Natural killer cell (primary cell): ENCODE measurements at regions not wholly inside any gene's neighbourhood (a gene's known extent, or its start where the extent isn't known, plus 50 kb on each side); places are given as distances from the start of the nearest gene placed in this dataset.

Source experiments
- ATAC-seq, 3 donors: fragments of 150-1000 bp in 2 of 3; fragments of 200-7000 bp in 1 of 3; cut with Tn5 transposase; 1 replicate in 1 of 3; 2 replicates in 2 of 3; pipeline ENCODE4 v1.10.0; 2021; ENCODE audit warnings: mild to moderate bottlenecking in 2 of 3, moderate library complexity in 2 of 3
- DNase-seq, 2 donors: peaks; one replicate each; pipeline versions ENCODE4 v3.0.0 to v3.0.0-alpha.2; 2013 to 2021; ENCODE audit warnings: mixed read lengths in 1 of 2
- H3K27ac ChIP-seq: one replicate; pipeline ENCODE4 v1.5.1; 2013; ENCODE audit warnings: mild to moderate bottlenecking, low read length
- H3K27me3 ChIP-seq: one replicate; pipeline ENCODE4 v1.6.1; 2013; ENCODE audit warnings: low read length; ENCODE audit not compliant: control insufficient read depth, insufficient read depth
- H3K36me3 ChIP-seq: one replicate; pipeline ENCODE4 v1.6.1; 2013; ENCODE audit warnings: low read length; ENCODE audit not compliant: control insufficient read depth, insufficient read depth
- H3K4me1 ChIP-seq: one replicate; pipeline ENCODE4 v1.6.1; 2013; ENCODE audit warnings: low read length; ENCODE audit not compliant: control insufficient read depth, insufficient read depth
- H3K4me3 ChIP-seq: one replicate; pipeline ENCODE4 v1.5.1; 2013; ENCODE audit warnings: low read length
- H3K9me3 ChIP-seq: one replicate; pipeline ENCODE4 v1.6.1; 2013; ENCODE audit warnings: low read length; ENCODE audit not compliant: control insufficient read depth, insufficient read depth
- H3K27ac Mint-ChIP-seq, 2 donors: one replicate each; pipeline ENCODE4 v1.8.0; 2022; ENCODE audit warnings: mild to moderate bottlenecking in 2 of 2, mixed read lengths in 2 of 2, moderate library complexity in 1 of 2
- H3K27me3 Mint-ChIP-seq, 2 donors: one replicate each; pipeline ENCODE4 v1.8.0; 2022; ENCODE audit warnings: low read depth in 2 of 2, mixed read lengths in 2 of 2
- H3K36me3 Mint-ChIP-seq: one replicate; pipeline ENCODE4 v1.8.0; 2022; ENCODE audit warnings: mixed read lengths
- H3K4me1 Mint-ChIP-seq, 2 donors: one replicate each; pipeline ENCODE4 v1.8.0; 2022; ENCODE audit warnings: mixed read lengths in 2 of 2
- H3K4me3 Mint-ChIP-seq: one replicate; pipeline ENCODE4 v1.8.0; 2022; ENCODE audit warnings: mild to moderate bottlenecking, moderate library complexity, mixed read lengths
- H3K9me3 Mint-ChIP-seq, 2 donors: one replicate each; pipeline ENCODE4 v1.8.0; 2022; ENCODE audit warnings: mixed read lengths in 2 of 2
- CTCF ChIP-seq: fragments of 200-600 bp; IDR thresholded peaks from one replicate; pipeline ENCODE4 v1.8.0; 2022; ENCODE audit warnings: antibody characterized with exemption
- WGBS: methylation state at CpG from one replicate; pipeline ENCODE4 v1.1.7; 2013; ENCODE audit warnings: missing lambda C conversion rate; ENCODE audit not compliant: insufficient coverage; 5-methylcytosine and 5-hydroxymethylcytosine counted together
- intact Hi-C: fragments of 100-400 bp; cut with micrococcal nuclease; formaldehyde crosslinking; loops from one replicate; pipeline ENCODE4 v1.14.2; 2022

DNA sequence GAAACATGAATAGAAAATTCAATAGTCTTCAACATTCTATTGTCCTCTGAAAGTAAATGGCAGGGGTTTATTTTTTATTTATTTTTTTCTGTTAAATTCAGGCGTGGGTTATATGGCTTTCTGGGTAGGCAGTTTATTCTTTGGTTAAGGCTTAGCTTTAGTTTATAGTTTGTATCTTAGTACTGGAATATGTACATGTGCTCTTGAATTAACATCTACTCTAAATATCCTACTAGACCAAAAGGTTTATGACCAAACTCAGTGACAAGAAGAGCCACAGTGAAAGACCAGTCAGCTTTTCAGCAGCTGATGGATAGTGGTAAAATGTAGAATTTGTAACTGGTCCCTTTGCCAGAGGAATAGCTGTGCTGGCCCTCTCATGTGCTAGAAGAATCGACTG lies 62.0 kb upstream of the DAB2 start:
- H3K27ac Mint-ChIP-seq, result no peak overlapping the region
- H3K27me3 ChIP-seq, result no peaks in the 10 kb centered on the region
- 75% methylated on average over 1 of the region's 2 CpGs for WGBS
- DNase-seq (no peak), ATAC-seq (no peak)
- peaks cover 0 to 9% of the 10 kb centered on the region in 2 donors for H3K9me3 Mint-ChIP-seq
- H3K36me3 Mint-ChIP-seq, result peaks cover 9% of the 10 kb centered on the region
- peaks cover 4% of the 10 kb centered on the region for H3K9me3 ChIP-seq
- TF ChIP-seq CTCF, result no peak
- no peak overlapping the region for H3K4me3 ChIP-seq
- no peaks in the 10 kb centered on the region for H3K4me1 Mint-ChIP-seq
- H3K27me3 Mint-ChIP-seq, result no peaks in the 10 kb centered on the region
- no peak overlapping the region for H3K27ac ChIP-seq
- intact Hi-C loops, result no loop called here
- H3K4me1 ChIP-seq, result no peaks in the 10 kb centered on the region
- no peak overlapping the region for H3K4me3 Mint-ChIP-seq
- H3K36me3 ChIP-seq, result no peaks in the 10 kb centered on the region

DNA sequence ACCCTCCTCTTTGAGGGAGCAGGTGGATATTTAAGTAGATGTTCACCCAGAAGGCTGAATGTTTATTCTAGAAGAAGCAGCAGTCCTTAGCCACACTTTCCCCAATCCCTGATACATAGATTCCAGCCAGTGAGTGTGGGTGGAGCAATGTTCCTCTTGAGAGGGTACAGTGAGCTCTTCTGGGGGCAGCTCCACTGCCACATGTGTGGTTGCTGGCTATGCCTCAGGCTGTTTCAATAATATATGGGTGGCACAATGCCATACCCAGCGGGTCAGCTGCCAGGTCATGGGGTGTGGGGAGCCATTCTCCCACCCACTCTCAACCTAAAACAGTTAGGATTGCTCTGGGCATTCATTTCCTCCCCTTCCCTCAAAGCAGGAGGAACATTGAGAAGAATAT lies 61.6 kb upstream of the DAB2 start:
- Mint-ChIP-seq H3K27ac (no peak overlapping the region), H3K9me3 (peaks cover 0 to 9% of the 10 kb centered on the region in 2 donors), H3K36me3 (peaks cover 9% of the 10 kb centered on the region), H3K4me3 (no peak overlapping the region), H3K4me1 (no peaks in the 10 kb centered on the region), H3K27me3 (no peaks in the 10 kb centered on the region)
- no peaks in the 10 kb centered on the region for H3K36me3 ChIP-seq
- no peak overlapping the region for H3K27ac ChIP-seq
- DNase-seq (no peak), ATAC-seq (no peak)
- no peak overlapping the region for H3K4me3 ChIP-seq
- no CpG with 5 or more reads among the region's 1 CpG for whole genome bisulfite sequencing
- TF ChIP-seq CTCF, result no peak
- H3K27me3 ChIP-seq, result no peaks in the 10 kb centered on the region
- intact Hi-C loops, result no loop called here
- H3K4me1 ChIP-seq, result no peaks in the 10 kb centered on the region
- peaks cover 4% of the 10 kb centered on the region for H3K9me3 ChIP-seq

GRCh38 chr5:39485079-39485478 lies 60.3 kb upstream of the DAB2 start:
- Mint-ChIP-seq H3K4me3 (no peak overlapping the region), H3K4me1 (no peaks in the 10 kb centered on the region), H3K27me3 (no peaks in the 10 kb centered on the region), H3K9me3 (peaks cover 0 to 3% of the 10 kb centered on the region in 2 donors), H3K27ac (no peak overlapping the region), H3K36me3 (peaks cover 7% of the 10 kb centered on the region)
- Histone ChIP-seq H3K27ac (no peak overlapping the region), H3K9me3 (peaks cover 4% of the 10 kb centered on the region), H3K27me3 (peaks cover 3% of the 10 kb centered on the region), H3K4me1 (no peaks in the 10 kb centered on the region), H3K4me3 (no peak overlapping the region), H3K36me3 (no peaks in the 10 kb centered on the region)
- intact Hi-C loops, result no loop called here
- no peak for TF ChIP-seq CTCF
- WGBS, result 91% methylated on average over 1 of the region's 2 CpGs
- no peak for ATAC-seq
- DNase-seq, result no peak

- H3K4me1 Mint-ChIP-seq, result no peaks in the 10 kb centered on the region
- Histone ChIP-seq H3K27me3 (peaks cover 3% of the 10 kb centered on the region), H3K27ac (no peak overlapping the region), H3K4me3 (no peak overlapping the region), H3K9me3 (peaks cover 4% of the 10 kb centered on the region), H3K4me1 (no peaks in the 10 kb centered on the region), H3K36me3 (no peaks in the 10 kb centered on the region)
- H3K27me3 Mint-ChIP-seq, result no peaks in the 10 kb centered on the region
- no peak for DNase-seq
- peaks cover 3% of the 10 kb centered on the region for H3K36me3 Mint-ChIP-seq
- no peak for ATAC-seq
- no CpG with 5 or more reads among the region's 1 CpG for WGBS
- intact Hi-C loops, result no loop called here
- no peak overlapping the region for H3K27ac Mint-ChIP-seq
- H3K4me3 Mint-ChIP-seq, result no peak overlapping the region
- no peak for TF ChIP-seq CTCF
- H3K9me3 Mint-ChIP-seq, result peaks cover 0 to under 1% of the 10 kb centered on the region in 2 donors
These were observed 59.9 kb upstream of the DAB2 start for GRCh38 chr5:39484673-39485072.
